Keratinocyte (primary cell): ENCODE measurements at regions not wholly inside any gene's neighbourhood (a gene's known extent, or its start where the extent isn't known, plus 50 kb on each side); places are given as distances from the start of the nearest gene placed in this dataset.

ENCODE experiments used
- DNase-seq: peaks from one replicate; pipeline ENCODE4 v3.0.0-alpha.2; 2011; ENCODE audit warnings: low read depth, missing footprints, low spot score
- FAIRE-seq: peaks from 2 replicates; lab custom pipeline; 2011; peaks lifted over from hg19 to GRCh38; lab: Jason Lieb, UNC
- H2AFZ ChIP-seq: 2 replicates; pipeline ENCODE4 v1.6.0; 2012; ENCODE audit warnings: low read length, control low read depth, inconsistent platforms; ENCODE audit not compliant: control insufficient read depth
- H3K27ac ChIP-seq: 2 replicates; pipeline ENCODE4 v1.5.1; 2011; ENCODE audit warnings: low read length; ENCODE audit not compliant: control insufficient read depth, insufficient read depth
- H3K27me3 ChIP-seq: 3 replicates; pipeline ENCODE4 v1.6.0; 2011; ENCODE audit warnings: low read length; ENCODE audit not compliant: control insufficient read depth, insufficient read depth; ENCODE audit errors: extremely low read depth
- H3K36me3 ChIP-seq, 2 experiments: 2 replicates in 1 of 2; 3 replicates in 1 of 2; pipeline ENCODE4 v1.5.1; 2011; ENCODE audit warnings: low read length in 2 of 2, mild to moderate bottlenecking in 1 of 2; ENCODE audit not compliant: control insufficient read depth in 2 of 2, insufficient read depth in 2 of 2; ENCODE audit errors: extremely low read depth in 1 of 2
- H3K4me1 ChIP-seq: 3 replicates; pipeline ENCODE4 v1.5.1; 2011; ENCODE audit warnings: low read length; ENCODE audit not compliant: control insufficient read depth, insufficient read depth; ENCODE audit errors: extremely low read depth
- H3K4me2 ChIP-seq: 3 replicates; pipeline ENCODE4 v1.6.0; 2011; ENCODE audit warnings: low read depth, low read length; ENCODE audit not compliant: control insufficient read depth, insufficient read depth; ENCODE audit errors: extremely low read depth
- H3K4me3 ChIP-seq, 3 experiments: fragments of 200-600 bp in 1 of 3; sonication (generic) in 1 of 3; 2 replicates in 2 of 3; 3 replicates in 1 of 3; pipeline ENCODE4 v1.5.1; 2011 to 2016; ENCODE audit warnings: low read length in 3 of 3, mild to moderate bottlenecking in 3 of 3, control low read depth in 2 of 3, inconsistent platforms in 1 of 3, low read depth in 1 of 3, mixed read lengths in 1 of 3, mixed run types in 1 of 3, moderate library complexity in 1 of 3; ENCODE audit not compliant: control insufficient read depth in 2 of 3, insufficient read depth in 2 of 3; ENCODE audit errors: extremely low read depth in 1 of 3
- H3K79me2 ChIP-seq: 2 replicates; pipeline ENCODE4 v1.6.0; 2012; ENCODE audit warnings: low read length; ENCODE audit not compliant: control insufficient read depth, insufficient read depth
- H3K9ac ChIP-seq: 3 replicates; pipeline ENCODE4 v1.6.0; 2011; ENCODE audit warnings: low read length; ENCODE audit not compliant: control insufficient read depth, insufficient read depth; ENCODE audit errors: extremely low read depth
- H3K9me1 ChIP-seq: 3 replicates; pipeline ENCODE4 v1.6.0; 2011; ENCODE audit warnings: low read length; ENCODE audit not compliant: control insufficient read depth, insufficient read depth; ENCODE audit errors: extremely low read depth
- H3K9me3 ChIP-seq: 2 replicates; pipeline ENCODE4 v1.5.1; 2012; ENCODE audit warnings: low read depth, low read length; ENCODE audit not compliant: control insufficient read depth
- H4K20me1 ChIP-seq: 3 replicates; pipeline ENCODE4 v1.6.0; 2011; ENCODE audit warnings: low read length; ENCODE audit not compliant: control insufficient read depth, insufficient read depth; ENCODE audit errors: extremely low read depth
- EZH2 ChIP-seq: IDR thresholded peaks from one replicate; pipeline ENCODE4 v1.6.1; 2012; ENCODE audit warnings: inconsistent platforms, mild to moderate bottlenecking, low read length, moderate library complexity
- dilution Hi-C: fragments of 300-500 bp; cut with MboI; formaldehyde crosslinking; loops from one replicate; pipeline ENCODE4 v1.7.0; 2020; ENCODE audit warnings: low sequenced_read_pairs; ENCODE audit not compliant: extremely low pct_ligation_motif_present
- TF ChIP-seq, protein P1 (sequence below), 3 experiments: IDR thresholded peaks in 1 of 3; conservative IDR thresholded peaks in 1 of 3; optimal IDR thresholded peaks in 1 of 3; 2 replicates in 2 of 3; 3 replicates in 1 of 3; pipeline versions ENCODE3 to v1.5.1; 2011; ENCODE audit warnings: low read length in 3 of 3, mild to moderate bottlenecking in 3 of 3, moderate library complexity in 2 of 3, control low read depth in 1 of 3, inconsistent platforms in 1 of 3; ENCODE audit not compliant: insufficient read depth in 2 of 3; ENCODE audit errors: extremely low read depth in 1 of 3

DNA sequence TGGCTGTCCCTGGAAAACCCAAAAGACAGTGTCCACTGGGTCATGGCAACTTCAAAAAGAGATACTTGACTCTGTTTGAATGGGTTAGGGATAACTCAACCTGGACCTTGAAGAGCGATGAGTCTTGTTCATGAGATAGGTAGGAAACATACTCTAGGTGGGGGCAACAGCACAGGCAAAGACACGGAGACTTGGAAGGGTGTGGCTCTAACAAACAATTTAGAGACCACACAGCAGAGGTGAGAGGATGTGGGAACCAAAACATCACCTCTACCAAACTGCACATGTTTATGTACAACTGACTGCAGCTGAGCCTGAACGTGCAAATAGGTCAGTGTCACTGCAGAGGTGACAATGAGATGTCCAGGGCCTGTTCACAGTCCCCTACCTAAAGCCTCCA, 247.7 kb upstream of the ADRA1B start:
- Histone ChIP-seq H3K4me2 (no peak overlapping the region), H4K20me1 (no peaks in the 10 kb centered on the region), H3K9me3 (no peaks in the 10 kb centered on the region), H3K9me1 (no peaks in the 10 kb centered on the region), H3K4me3 (no peak overlapping the region), H3K79me2 (no peaks in the 10 kb centered on the region), H3K9ac (no peak overlapping the region), H3K27ac (no peak overlapping the region), H2AFZ (no peak overlapping the region), H3K27me3 (no peaks in the 10 kb centered on the region), H3K36me3 (no peaks in the 10 kb centered on the region), H3K4me1 (no peaks in the 10 kb centered on the region)
- dilution Hi-C loops = no loop called here
- DNase-seq = no peak
- no peak for FAIRE-seq
- no peak for TF ChIP-seq EZH2
- TF ChIP-seq, protein P1, sequence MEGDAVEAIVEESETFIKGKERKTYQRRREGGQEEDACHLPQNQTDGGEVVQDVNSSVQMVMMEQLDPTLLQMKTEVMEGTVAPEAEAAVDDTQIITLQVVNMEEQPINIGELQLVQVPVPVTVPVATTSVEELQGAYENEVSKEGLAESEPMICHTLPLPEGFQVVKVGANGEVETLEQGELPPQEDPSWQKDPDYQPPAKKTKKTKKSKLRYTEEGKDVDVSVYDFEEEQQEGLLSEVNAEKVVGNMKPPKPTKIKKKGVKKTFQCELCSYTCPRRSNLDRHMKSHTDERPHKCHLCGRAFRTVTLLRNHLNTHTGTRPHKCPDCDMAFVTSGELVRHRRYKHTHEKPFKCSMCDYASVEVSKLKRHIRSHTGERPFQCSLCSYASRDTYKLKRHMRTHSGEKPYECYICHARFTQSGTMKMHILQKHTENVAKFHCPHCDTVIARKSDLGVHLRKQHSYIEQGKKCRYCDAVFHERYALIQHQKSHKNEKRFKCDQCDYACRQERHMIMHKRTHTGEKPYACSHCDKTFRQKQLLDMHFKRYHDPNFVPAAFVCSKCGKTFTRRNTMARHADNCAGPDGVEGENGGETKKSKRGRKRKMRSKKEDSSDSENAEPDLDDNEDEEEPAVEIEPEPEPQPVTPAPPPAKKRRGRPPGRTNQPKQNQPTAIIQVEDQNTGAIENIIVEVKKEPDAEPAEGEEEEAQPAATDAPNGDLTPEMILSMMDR (optimal IDR thresholded peaks at IDR 0.05 in 1 of 3, IDR thresholded peaks at IDR 0.05 in 1 of 3, conservative IDR thresholded peaks at IDR 0.05 in 1 of 3; ENCODE audit: extremely low read depth in 1 of 3, insufficient read depth in 2 of 3, low read length in 3 of 3) = no peak

DNA sequence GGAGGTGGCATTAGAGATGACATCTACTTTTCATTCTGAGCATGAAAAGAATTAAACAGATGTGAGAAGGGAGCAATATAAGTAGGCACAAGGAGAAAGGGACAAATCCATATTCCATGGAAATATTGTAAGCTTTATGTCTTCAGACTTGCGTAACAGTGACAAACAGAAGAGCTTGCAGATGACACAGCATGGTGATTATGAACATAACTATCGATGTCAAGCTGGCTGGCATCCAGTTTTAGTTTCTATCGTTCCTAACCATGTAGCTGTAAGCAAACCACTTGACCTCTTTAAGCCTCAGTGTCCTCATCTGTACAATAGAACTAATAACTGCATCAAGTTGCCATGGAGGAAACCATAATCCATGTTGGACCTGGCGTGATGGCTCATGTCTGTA, 246.7 kb upstream of the ADRA1B start:
- no peaks in the 10 kb centered on the region for H4K20me1 ChIP-seq
- H3K79me2 ChIP-seq = no peaks in the 10 kb centered on the region
- no peak overlapping the region for H3K27ac ChIP-seq
- no peak overlapping the region for H3K4me3 ChIP-seq
- no peak overlapping the region for H3K9ac ChIP-seq
- no peaks in the 10 kb centered on the region for H3K9me3 ChIP-seq
- DNase-seq (no peak), FAIRE-seq (no peak)
- dilution Hi-C loops = no loop called here
- H3K9me1 ChIP-seq = no peaks in the 10 kb centered on the region
- no peaks in the 10 kb centered on the region for H3K27me3 ChIP-seq
- TF ChIP-seq, protein P1 (optimal IDR thresholded peaks at IDR 0.05 in 1 of 3, IDR thresholded peaks at IDR 0.05 in 1 of 3, conservative IDR thresholded peaks at IDR 0.05 in 1 of 3; ENCODE audit: extremely low read depth in 1 of 3, insufficient read depth in 2 of 3, low read length in 3 of 3) = no peak
- TF ChIP-seq EZH2 = no peak
- no peak overlapping the region for H2AFZ ChIP-seq
- no peaks in the 10 kb centered on the region for H3K4me1 ChIP-seq
- no peak overlapping the region for H3K4me2 ChIP-seq
- no peaks in the 10 kb centered on the region for H3K36me3 ChIP-seq
